Endothelial cell (in vitro differentiated cells): ENCODE measurements at regions not wholly inside any gene's neighbourhood (a gene's known extent, or its start where the extent isn't known, plus 50 kb on each side); places are given as distances from the start of the nearest gene placed in this dataset.

Experiments used
- DNase-seq: peaks from one replicate; pipeline ENCODE4 v3.0.0; 2021; ENCODE audit warnings: low spot score
- H3K27ac Mint-ChIP-seq: one replicate; pipeline ENCODE4 v1.8.0; 2021; ENCODE audit warnings: mixed read lengths, inconsistent platforms; ENCODE audit not compliant: unreplicated experiment
- H3K27me3 Mint-ChIP-seq: one replicate; pipeline ENCODE4 v1.8.0; 2021; ENCODE audit warnings: mild to moderate bottlenecking, moderate library complexity, mixed read lengths, inconsistent platforms; ENCODE audit not compliant: unreplicated experiment
- H3K36me3 Mint-ChIP-seq: one replicate; pipeline ENCODE4 v1.8.0; 2021; ENCODE audit warnings: mild to moderate bottlenecking, low read depth, mixed read lengths, inconsistent platforms; ENCODE audit not compliant: unreplicated experiment
- H3K4me1 Mint-ChIP-seq: one replicate; pipeline ENCODE4 v1.8.0; 2021; ENCODE audit warnings: mild to moderate bottlenecking, mixed read lengths, inconsistent platforms; ENCODE audit not compliant: unreplicated experiment
- H3K4me3 Mint-ChIP-seq: one replicate; pipeline ENCODE4 v1.8.0; 2021; ENCODE audit warnings: mild to moderate bottlenecking, mixed read lengths, inconsistent platforms; ENCODE audit not compliant: unreplicated experiment
- H3K9me3 Mint-ChIP-seq: one replicate; pipeline ENCODE4 v1.8.0; 2021; ENCODE audit warnings: mixed read lengths, inconsistent platforms; ENCODE audit not compliant: unreplicated experiment
- CTCF ChIP-seq: fragments of 200-600 bp; sonication (generic); IDR thresholded peaks from one replicate; pipeline ENCODE4 v1.5.0; 2021; ENCODE audit warnings: antibody characterized with exemption; ENCODE audit not compliant: unreplicated experiment

DNA sequence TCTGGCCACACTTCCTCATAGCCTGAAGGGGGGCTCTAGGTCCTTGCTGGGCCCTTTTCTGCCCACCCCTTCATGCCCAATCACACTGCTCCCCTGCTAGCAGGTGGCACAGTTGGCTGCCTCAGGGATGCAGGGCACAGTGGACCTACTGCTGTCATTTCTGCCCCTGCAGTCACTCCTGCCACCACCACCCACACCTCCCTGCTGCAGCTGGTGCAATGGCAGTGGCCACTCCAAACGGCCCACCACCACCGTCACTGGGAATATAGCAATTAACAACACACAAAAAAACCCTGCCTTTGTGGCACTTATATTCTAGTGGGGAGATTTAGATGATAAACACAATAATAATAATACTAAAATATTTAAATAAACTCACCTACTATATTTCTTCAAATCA, 162.4 kb upstream of the DUSP10 start:
- TF ChIP-seq CTCF = no peak
- no peak for DNase-seq
- Mint-ChIP-seq H3K4me3 (no peak overlapping the region), H3K4me1 (no peaks in the 10 kb centered on the region), H3K36me3 (no peaks in the 10 kb centered on the region), H3K9me3 (no peaks in the 10 kb centered on the region), H3K27ac (no peak overlapping the region), H3K27me3 (peaks cover 1% of the 10 kb centered on the region)

GRCh38 chr1:221903594-221903993, 161.7 kb upstream of the DUSP10 start:
- H3K27ac Mint-ChIP-seq = no peak overlapping the region

GRCh38 chr1:221902961-221903360, 161.1 kb upstream of the DUSP10 start:
- Mint-ChIP-seq H3K27me3 (peaks cover 4% of the 10 kb centered on the region), H3K4me1 (no peaks in the 10 kb centered on the region), H3K27ac (no peak overlapping the region), H3K4me3 (no peak overlapping the region), H3K9me3 (no peaks in the 10 kb centered on the region), H3K36me3 (no peaks in the 10 kb centered on the region)
- TF ChIP-seq CTCF = no peak
- DNase-seq = no peak

More at GRCh38 chr1:221903594-221903993, 161.7 kb upstream of the DUSP10 start:
- DNase-seq = no peak
- H3K36me3 Mint-ChIP-seq = no peaks in the 10 kb centered on the region
- H3K4me3 Mint-ChIP-seq = no peak overlapping the region
- H3K9me3 Mint-ChIP-seq = no peaks in the 10 kb centered on the region
- H3K4me1 Mint-ChIP-seq = no peaks in the 10 kb centered on the region
- peaks cover 1% of the 10 kb centered on the region for H3K27me3 Mint-ChIP-seq
- no peak for TF ChIP-seq CTCF

- Mint-ChIP-seq H3K9me3 (no peaks in the 10 kb centered on the region), H3K27ac (no peak overlapping the region), H3K27me3 (peaks cover 4% of the 10 kb centered on the region), H3K4me3 (no peak overlapping the region), H3K4me1 (no peaks in the 10 kb centered on the region), H3K36me3 (no peaks in the 10 kb centered on the region)
- DNase-seq = no peak
- TF ChIP-seq CTCF = no peak
These were observed 158.8 kb upstream of the DUSP10 start for GRCh38 chr1:221900678-221901077.

GRCh38 chr1:221897321-221897721, 155.4 kb upstream of the DUSP10 start:
- Mint-ChIP-seq H3K4me3 (no peak overlapping the region), H3K27ac (no peak overlapping the region), H3K9me3 (no peaks in the 10 kb centered on the region), H3K4me1 (no peaks in the 10 kb centered on the region), H3K27me3 (peaks cover 3% of the 10 kb centered on the region), H3K36me3 (no peaks in the 10 kb centered on the region)
- DNase-seq = no peak
- TF ChIP-seq CTCF = no peak
